ENCODE measurements at regions not wholly inside any gene's neighbourhood (a gene's known extent, or its start where the extent isn't known, plus 50 kb on each side); places are given as distances from the start of the nearest gene placed in this dataset.
"Not testable (repeated sequence)": the region's sequence is repeated elsewhere in the genome, so short reads cannot be mapped to it uniquely, and the experiment has no call there.

DNA sequence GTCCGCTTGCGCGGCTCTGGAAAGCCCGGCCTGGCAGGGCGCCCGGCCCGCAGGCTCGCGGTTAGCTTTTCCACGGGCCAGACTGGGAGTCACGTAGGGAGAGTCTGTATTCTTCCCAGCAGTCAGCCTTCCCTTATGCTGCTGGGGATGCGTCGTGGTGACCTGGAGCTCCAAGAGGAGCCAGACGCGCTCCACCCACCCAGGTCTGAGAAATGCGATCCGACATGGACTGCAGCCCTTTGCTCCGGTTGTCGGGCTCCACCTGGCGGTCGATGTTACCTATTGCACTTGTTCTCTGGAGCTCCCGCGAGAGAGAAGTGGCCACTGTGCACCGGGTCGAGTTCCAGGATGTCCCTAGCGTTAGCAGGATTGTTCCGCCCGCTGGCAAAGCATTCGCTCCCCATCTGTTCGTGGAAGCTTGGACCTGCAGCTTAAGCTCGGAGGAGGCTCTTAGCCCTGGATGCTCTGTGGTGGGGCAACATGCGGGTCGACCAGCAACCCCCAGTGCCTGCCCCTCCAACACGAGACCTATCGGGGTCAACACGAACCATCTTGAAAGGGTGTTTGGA, 367.4 kb downstream of the SPATA31A6 start:
- WGBS (ENCODE audit: insufficient coverage) = 30% methylated on average over 7 of the region's 36 CpGs
- H3K9me3 ChIP-seq (ENCODE audit: control insufficient read depth, insufficient read depth, low read length); H3K27me3 ChIP-seq (ENCODE audit: control insufficient read depth, insufficient read depth, low read length); H3K4me3 ChIP-seq (ENCODE audit: low read depth, low read length); H3K36me3 ChIP-seq (ENCODE audit: control insufficient read depth, insufficient read depth, low read length); H3K27ac ChIP-seq (ENCODE audit: low read depth, low read length); H3K4me1 ChIP-seq (ENCODE audit: control insufficient read depth, insufficient read depth, low read length); DNase-seq (ENCODE audit: low read depth in 4 of 6, low spot score in 6 of 6): not testable (repeated sequence)

DNA sequence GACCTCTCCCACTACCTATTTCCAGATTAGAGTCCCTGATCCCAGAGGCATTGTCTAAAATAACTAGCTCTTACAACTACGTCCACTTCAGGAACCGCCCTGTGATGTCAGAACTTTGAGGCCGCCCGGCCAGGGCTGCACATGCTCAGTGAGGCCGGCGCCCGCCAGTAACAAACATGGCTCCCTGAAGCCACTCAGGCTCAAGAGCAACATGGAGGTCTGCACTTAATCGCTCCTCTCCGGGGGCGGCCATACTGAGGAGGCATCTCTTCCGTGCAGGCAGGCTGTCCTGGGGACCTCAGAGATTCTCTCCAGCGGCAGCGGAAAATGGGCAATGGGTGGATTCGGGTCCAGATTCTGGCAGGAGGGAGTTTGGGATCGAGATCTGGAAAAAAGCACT, 385.1 kb downstream of the SPATA31A6 start:
- H3K36me3 ChIP-seq (ENCODE audit: control insufficient read depth, insufficient read depth, low read length); H3K27me3 ChIP-seq (ENCODE audit: control insufficient read depth, insufficient read depth, low read length); H3K4me3 ChIP-seq (ENCODE audit: low read depth, low read length); H3K27ac ChIP-seq (ENCODE audit: low read depth, low read length); H3K4me1 ChIP-seq (ENCODE audit: control insufficient read depth, insufficient read depth, low read length); H3K9me3 ChIP-seq (ENCODE audit: control insufficient read depth, insufficient read depth, low read length); DNase-seq (ENCODE audit: low read depth in 4 of 6, low spot score in 6 of 6): not testable (repeated sequence)
- WGBS (ENCODE audit: insufficient coverage) = no CpG with 5 or more reads among the region's 15 CpGs

DNA sequence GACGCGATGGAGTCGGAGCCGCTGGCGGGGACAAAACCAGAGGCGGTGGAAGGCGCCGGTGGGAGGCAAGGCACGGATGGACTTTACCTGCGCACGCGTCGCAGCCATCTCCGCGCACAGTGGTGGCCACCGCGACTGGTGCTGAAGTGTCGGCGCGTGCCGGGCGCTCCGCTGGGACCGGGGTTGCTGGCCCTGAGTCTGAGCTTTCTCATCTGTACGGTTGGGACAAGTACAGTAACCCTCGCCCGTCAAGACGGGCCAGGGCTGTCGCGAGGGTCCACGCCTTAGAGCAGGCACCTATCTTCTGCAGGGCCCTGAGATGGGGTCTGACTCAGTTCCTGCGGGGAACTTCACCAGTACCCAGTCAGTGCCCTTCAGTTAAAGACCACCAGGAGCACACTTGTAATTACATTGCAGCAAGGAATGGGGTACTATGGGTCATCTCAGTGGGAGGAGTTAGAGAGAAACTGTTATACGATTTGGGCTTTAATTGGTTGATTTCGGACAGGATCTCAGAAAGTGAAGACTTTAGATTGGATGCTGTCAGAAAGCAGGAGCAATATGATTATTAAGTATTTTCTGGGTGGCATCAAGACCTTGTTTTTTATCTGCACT, 385.6 kb downstream of the SPATA31A6 start:
- not testable (repeated sequence) for DNase-seq (ENCODE audit: low read depth in 4 of 6, low spot score in 6 of 6); H3K4me3 ChIP-seq (ENCODE audit: low read depth, low read length)
- no CpG with 5 or more reads among the region's 34 CpGs for WGBS (ENCODE audit: insufficient coverage)

DNA sequence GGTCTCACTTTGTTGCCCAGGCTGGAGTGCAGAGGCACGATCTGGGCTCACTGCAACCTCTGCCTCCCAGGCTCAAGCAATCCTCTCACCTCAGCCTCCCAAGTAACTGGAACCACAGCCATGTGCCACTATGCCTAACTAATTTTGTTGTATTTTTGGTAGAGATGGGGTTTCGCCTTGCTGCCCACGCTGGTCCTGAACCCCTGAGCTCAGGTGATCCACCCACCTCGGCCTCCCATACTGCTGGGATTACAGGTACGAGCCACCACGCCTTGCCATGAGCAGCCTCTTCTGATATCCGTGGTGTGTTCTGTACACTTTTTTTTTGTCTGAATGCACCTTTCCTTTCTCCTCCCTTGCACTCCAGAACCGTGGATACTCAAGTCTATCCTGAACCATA, 394.4 kb downstream of the SPATA31A6 start:
- not testable (repeated sequence) for H3K36me3 ChIP-seq (ENCODE audit: control insufficient read depth, insufficient read depth, low read length); H3K27ac ChIP-seq (ENCODE audit: low read depth, low read length); H3K4me1 ChIP-seq (ENCODE audit: control insufficient read depth, insufficient read depth, low read length); DNase-seq (ENCODE audit: low read depth in 4 of 6, low spot score in 6 of 6); H3K27me3 ChIP-seq (ENCODE audit: control insufficient read depth, insufficient read depth, low read length); H3K9me3 ChIP-seq (ENCODE audit: control insufficient read depth, insufficient read depth, low read length); H3K4me3 ChIP-seq (ENCODE audit: low read depth, low read length)
- WGBS (ENCODE audit: insufficient coverage) = 60% methylated on average over 4 of the region's 8 CpGs

More for the DNA sequence above, 385.6 kb downstream of the SPATA31A6 start:
- H3K27ac ChIP-seq (ENCODE audit: low read depth, low read length); H3K4me1 ChIP-seq (ENCODE audit: control insufficient read depth, insufficient read depth, low read length); H3K9me3 ChIP-seq (ENCODE audit: control insufficient read depth, insufficient read depth, low read length); H3K36me3 ChIP-seq (ENCODE audit: control insufficient read depth, insufficient read depth, low read length); H3K27me3 ChIP-seq (ENCODE audit: control insufficient read depth, insufficient read depth, low read length): not testable (repeated sequence)

Data from spinal cord (tissue), 9 donors.